HG02970 (cell line): ENCODE measurements at regions not wholly inside any gene's neighbourhood (a gene's known extent, or its start where the extent isn't known, plus 50 kb on each side); places are given as distances from the start of the nearest gene placed in this dataset.

Experiments
- ATAC-seq: cut with Tn5 transposase; IDR thresholded peaks from one replicate; pipeline ENCODE4 v1.9.1; 2021; ENCODE audit warnings: mild to moderate bottlenecking, moderate library complexity, moderate number of reproducible peaks; ENCODE audit not compliant: unreplicated experiment, low FRiP score

GRCh38 chr3:22536541-22536940 is 666.6 kb upstream of the UBE2E2 start:
- no peak for ATAC-seq

DNA sequence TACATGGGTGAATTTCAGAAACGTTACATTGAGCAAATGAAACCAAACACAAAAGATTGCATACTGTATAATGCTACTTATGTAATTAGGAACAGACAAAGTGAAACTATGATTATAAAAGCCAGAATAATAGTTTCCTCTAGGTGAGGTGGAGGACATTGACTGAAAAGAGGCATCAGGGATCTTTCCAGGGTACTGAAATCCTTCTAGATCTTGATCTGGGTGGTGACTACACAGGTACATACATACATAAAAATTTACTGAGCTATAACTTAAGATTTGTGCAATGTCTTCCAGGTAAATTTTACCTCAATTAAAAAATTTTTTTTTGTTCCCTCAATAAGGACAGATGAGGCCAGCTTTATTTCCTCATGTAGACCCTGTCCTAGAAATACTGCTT is 665.6 kb upstream of the UBE2E2 start:
- ATAC-seq, result no peak

DNA sequence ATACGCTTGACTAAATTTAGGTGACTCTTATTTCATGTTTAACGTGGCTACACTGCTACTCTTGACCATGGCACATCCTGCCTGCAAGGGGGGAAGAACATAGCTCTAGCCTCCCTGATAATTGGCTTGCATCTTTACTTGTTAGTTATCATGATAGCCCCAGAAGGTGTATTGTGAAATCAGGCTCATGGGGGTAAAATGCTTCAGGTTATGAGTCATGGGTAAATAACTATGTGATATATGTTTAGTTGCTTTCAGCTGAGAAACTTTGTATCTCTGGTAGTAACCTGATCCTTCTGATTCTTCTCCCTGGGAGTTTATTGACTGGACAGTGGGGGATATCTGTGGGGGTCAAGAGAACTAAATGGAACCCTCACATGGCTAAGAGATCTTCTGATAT is 660.8 kb upstream of the UBE2E2 start:
- no peak for ATAC-seq

DNA sequence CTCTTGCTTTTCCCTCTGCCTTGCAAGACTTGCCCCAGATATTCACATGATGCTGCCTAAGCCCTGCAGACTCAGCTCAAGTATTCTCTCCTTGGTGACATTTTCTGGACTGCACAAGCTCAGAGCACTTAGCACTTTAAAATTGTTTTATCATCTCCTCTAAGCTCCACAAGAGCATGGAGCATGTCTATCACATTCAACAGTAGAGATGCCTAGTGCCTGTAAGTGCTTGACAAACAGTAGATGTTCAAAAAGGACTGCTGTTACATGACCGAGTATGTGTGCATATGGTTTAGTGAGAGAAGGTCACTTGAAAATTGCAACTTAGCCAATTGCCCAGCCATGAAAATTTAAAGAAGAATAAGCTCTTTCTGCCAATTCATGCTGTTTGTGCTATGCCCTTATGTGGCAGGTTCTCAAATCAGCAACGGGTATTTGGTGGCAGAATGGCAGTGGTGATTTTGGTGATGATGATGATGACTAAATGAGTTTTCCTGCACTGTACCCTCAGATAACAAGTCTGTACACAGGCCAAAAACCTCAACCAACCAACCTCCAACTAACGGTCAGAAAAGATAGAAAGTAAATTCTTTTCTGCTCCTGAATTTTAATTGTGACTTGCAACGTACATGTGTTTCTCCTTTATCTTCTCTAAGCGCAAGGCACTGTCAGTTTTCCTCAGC is 647.2 kb upstream of the UBE2E2 start:
- ATAC-seq, result no peak

- ATAC-seq, result no peak
These were observed 637.7 kb upstream of the UBE2E2 start for GRCh38 chr3:22565393-22565792.

- no peak for ATAC-seq
These were observed 634.8 kb upstream of the UBE2E2 start for GRCh38 chr3:22568285-22568684.

GRCh38 chr3:22569570-22569969 is 633.6 kb upstream of the UBE2E2 start:
- ATAC-seq, result no peak

- no peak for ATAC-seq
These were observed 622.1 kb upstream of the UBE2E2 start for GRCh38 chr3:22581007-22581406.

DNA sequence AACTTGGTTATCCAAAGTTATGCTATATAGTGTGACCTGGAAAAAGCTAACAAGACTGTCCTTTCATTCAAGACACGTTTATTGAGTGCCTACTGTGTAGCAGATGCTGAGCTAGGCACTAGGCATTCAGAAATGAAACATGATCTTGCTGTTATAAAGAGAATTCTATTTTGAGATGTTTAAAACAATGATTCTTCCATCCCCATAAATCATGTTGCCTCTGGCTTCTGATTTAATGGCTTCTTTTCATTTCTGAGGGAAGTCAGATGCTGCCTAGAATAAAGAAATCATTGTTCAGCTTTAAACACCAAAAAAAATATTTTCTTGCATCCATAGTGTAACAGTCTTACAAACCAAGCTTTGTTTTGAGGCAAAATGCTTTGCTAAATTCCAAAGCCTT is 620.9 kb upstream of the UBE2E2 start:
- no peak for ATAC-seq

DNA sequence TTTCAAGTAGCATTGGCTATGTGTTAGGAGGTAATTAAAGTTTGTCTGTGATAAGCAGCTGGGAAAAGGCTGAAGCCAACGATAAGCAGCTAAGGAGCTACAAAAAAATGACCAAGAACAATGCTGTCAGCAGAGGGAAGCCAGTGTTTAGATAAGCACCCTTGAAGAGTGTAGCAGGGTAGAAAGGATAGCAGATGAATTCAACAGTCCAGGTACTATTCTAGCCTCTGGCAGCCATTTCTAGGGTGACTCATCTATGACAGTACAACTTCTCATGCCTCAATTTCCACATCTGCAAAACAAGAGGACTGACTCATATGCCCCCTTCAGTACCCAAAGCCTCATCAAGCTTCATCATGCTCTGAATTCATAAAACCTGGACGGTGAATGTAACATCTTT is 617.6 kb upstream of the UBE2E2 start:
- ATAC-seq, result no peak

- no peak for ATAC-seq
These were observed 617.2 kb upstream of the UBE2E2 start for GRCh38 chr3:22585911-22586310.

- ATAC-seq, result no peak
These were observed 615.7 kb upstream of the UBE2E2 start for GRCh38 chr3:22587446-22587845.

DNA sequence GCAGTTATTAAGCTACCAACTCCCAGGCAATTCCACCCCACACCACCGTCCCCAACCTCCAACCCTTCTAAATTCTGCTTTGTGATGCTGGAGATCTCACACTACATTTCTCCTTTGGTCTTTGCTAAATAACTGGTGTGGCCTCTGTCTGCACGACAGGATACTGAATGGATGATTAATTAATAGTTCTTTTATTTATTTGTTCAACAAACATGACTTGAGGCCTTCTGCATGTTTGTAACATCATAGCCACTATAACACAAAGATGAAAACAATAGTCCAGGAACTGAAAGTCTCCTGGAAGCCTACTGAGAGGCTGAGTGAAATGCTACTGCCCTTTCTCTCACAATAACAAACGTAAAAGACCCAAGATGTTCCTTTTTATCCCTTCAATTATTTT is 609.5 kb upstream of the UBE2E2 start:
- ATAC-seq, result no peak

GRCh38 chr3:22594990-22595389 is 608.1 kb upstream of the UBE2E2 start:
- ATAC-seq, result no peak

DNA sequence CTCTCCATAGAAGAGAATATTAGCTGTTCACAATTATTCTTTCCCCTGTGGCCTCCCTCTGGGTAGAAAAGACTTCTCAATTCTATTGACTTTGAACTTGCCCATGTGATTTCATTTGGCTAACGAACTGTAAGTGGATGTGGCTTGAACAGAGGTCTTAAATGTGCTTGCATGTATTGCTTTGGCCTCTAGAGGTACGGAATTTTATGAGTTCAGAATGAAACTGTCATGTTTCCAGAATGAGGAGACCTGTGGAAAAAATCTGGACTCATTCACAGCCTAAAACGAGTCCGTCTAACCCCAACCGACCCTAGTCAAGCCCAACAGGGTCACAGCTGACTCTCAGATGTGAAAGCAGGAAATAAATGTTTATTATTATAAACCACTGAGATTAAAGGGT is 596.7 kb upstream of the UBE2E2 start:
- no peak for ATAC-seq

GRCh38 chr3:22606938-22607337 is 596.2 kb upstream of the UBE2E2 start:
- ATAC-seq, result no peak

- ATAC-seq, result no peak
These were observed 595.0 kb upstream of the UBE2E2 start for GRCh38 chr3:22608093-22608492.

- no peak for ATAC-seq
These were observed 594.4 kb upstream of the UBE2E2 start for GRCh38 chr3:22608721-22609120.

DNA sequence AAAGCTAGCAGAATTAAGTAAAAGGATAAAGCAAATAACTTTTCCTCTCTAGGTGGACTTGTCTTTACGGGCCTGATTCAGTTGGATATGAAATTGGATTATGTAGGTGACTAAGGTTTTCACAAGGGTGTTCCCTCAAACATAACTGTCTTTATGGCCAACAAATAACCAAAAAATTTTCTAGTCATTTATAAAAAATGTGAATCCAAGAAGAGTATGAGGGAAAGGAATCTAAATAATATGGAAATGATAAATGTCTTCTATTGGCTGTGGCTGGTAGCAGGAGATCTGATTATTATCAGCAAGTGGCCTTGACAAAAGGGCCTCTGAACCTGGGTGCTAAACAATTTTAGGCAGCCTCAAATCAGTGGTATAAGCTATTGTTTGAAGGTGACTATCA is 594.0 kb upstream of the UBE2E2 start:
- ATAC-seq, result no peak

DNA sequence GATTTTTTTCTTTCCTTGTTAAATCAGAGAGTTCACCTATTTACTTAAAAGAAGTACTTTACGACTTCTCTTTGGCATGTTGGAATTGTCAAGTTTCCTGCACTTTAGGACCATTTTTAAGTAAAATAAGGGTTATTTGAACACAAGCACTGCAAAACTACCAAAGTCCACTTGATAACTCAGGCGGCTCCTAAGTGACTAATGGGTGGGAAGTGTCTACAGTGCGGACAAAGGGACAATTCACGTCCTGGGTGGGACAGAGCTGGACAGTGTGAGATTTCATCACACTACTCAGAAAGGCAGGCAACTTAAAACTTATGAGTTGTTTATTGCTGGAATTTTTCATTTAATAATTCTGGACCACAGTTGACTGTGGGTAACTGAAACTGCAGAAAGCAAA is 590.2 kb upstream of the UBE2E2 start:
- no peak for ATAC-seq

DNA sequence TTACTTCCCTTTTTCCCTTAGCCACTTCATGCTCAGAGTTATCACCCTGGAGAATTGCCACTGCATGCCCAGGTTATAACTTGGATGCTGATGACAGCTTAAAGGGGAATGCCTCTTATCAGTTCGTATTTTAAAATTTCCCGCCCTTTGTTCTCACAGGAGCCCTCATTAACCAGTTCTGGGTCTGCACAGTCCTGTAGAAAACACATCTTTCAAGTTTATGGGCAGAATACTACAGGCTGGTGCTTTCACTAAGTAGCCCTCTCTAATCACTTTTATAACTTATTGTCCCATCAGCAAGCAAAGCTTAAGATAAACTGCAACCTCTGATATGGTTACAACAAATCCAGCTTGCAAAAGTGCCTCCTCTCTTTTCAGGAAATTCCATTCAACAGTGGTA is 587.3 kb upstream of the UBE2E2 start:
- ATAC-seq, result no peak

- ATAC-seq, result no peak
These were observed 585.8 kb upstream of the UBE2E2 start for GRCh38 chr3:22617372-22617771.

GRCh38 chr3:22620498-22620897 is 582.6 kb upstream of the UBE2E2 start:
- no peak for ATAC-seq
